CD4-positive, alpha-beta T cell treated with Interferon alpha-2 for 1 hour (primary cell): ENCODE measurements at regions not wholly inside any gene's neighbourhood (a gene's known extent, or its start where the extent isn't known, plus 50 kb on each side); places are given as distances from the start of the nearest gene placed in this dataset.

Experiments used
- DNase-seq, 2 donors: peaks; one replicate each; pipeline ENCODE4 v3.0.0-alpha.2; 2020 to 2022

- no peak for DNase-seq
Observed at GRCh38 chr12:88802096-88802706, 221.9 kb upstream of the KITLG start.

GRCh38 chr12:88801227-88802095, 221.2 kb upstream of the KITLG start:
- no peak for DNase-seq

GRCh38 chr12:88793096-88793495, 212.8 kb upstream of the KITLG start:
- no peak for DNase-seq

DNA sequence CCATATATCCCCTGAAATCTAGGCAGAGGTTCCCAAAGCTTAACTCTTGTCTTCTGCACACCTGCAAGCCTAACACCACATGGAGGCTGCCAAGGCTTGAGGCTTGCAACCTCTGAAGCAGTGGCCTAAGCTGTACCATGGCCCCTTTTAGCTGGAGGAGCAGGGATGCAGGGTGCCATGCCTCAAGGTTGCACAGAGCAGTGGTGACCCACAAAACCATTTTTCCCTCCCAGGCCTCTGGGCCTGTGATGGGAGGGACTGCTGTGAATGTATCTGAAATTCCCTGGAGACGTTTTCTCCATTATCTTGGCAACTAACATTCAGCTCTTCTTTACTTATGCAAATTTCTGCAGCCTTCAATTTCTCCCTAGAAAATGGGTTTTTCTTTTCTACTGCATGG, 210.0 kb upstream of the KITLG start:
- DNase-seq, result no peak

GRCh38 chr12:88784166-88784565, 203.9 kb upstream of the KITLG start:
- DNase-seq, result no peak

DNA sequence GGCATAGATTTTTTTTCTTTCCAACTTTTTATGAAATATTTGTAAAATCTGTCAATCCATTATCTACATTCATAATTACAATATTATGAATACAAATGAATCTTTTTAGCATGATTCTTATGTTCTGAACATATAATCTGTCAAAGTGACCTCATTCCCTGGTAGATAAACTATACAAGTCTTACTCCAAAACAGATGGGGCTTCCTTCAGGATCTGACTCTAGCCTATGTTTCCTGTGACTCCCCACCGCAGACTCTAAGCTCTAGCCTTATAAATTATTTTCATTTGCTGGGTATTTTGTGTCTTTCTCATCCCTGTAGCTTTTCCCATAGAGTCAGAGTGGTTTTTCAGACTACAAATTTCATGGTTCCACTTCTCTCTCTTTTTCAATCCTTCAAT, 202.1 kb upstream of the KITLG start:
- no peak for DNase-seq

DNA sequence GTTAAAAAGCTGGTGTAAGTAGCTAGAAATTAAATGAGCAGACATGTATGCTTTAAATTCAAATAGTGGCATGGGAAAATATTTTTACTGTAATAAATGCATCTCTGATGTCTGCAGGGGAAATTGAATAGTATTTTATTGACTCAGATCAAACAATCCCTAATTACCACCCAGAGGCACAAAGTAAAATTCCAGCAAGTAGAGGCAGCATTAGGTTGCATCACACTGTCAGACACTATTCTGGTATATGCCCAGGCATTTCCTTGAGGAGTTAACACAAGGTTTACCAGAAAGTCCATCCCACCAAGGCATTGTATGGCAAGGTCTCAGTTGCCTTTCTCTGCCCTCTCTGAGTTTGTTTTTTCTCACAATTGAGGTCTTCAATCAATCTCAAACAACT, 201.6 kb upstream of the KITLG start:
- no peak for DNase-seq

GRCh38 chr12:88778064-88778463, 197.8 kb upstream of the KITLG start:
- DNase-seq, result no peak

DNA sequence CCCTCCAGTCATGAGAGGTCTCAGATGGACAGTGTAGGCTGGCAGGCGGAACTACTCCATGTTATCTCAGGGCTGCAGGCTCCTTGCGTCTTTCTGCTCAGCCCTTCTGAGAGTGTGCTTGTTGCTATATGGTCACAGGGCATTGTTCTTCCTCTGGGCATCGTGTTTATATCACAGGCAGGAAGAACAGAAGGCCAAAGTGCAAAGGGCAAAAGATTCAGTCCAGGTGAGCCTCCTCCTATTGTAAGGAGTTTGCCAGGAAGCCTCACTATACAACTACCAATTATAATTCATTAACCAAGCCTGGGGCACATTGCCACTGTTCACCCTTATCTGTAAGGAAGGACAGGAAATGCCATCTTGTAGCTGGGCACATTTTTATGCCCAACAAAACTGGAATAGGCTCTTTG, 195.5 kb upstream of the KITLG start:
- no peak for DNase-seq

DNA sequence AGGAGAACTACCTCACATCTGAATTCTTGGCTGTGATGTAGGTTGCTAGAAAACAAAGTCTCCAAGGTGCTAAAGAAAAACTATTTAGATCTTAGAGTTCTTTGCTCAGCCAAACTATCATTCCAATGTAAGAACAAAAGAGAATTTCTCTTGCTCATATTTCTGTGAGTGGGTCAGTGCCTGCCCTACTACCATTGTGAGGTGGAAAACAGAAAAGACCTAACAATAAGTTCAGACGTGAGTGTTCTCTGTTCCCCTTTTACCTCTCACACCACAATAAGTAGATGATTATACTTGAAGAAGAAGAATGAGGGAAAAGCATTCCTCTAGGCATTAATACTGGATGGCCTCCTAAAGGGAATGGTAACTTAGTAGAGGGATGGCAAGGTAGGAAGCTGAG, 187.4 kb upstream of the KITLG start:
- DNase-seq, result no peak

GRCh38 chr12:88764781-88765480, 184.7 kb upstream of the KITLG start:
- no peak for DNase-seq

- no peak for DNase-seq
Observed at GRCh38 chr12:88763536-88764100, 183.3 kb upstream of the KITLG start.

- DNase-seq, result no peak
Observed at GRCh38 chr12:88758176-88758575, 177.9 kb upstream of the KITLG start.

- no peak for DNase-seq
Observed at GRCh38 chr12:88756917-88757316, 176.6 kb upstream of the KITLG start.

DNA sequence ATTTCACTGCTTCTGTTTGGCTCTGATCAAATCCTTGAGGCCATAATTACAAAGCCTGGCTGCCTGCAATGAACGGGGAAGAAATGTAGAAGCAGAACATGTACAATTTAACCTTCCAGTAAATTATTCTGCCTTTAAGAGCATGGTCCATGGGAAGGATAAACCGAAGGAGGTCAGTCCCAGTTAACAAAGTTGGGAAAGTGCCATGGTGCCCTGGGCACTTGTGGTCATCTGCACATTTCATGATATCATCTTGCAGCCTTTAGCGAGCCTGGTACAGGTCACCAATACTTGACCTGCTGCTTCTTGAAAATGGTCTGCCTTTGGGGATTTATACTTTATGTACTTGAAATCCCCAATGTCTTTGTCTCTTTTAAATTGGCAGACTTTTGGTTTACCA, 175.9 kb upstream of the KITLG start:
- DNase-seq, result no peak

GRCh38 chr12:88753707-88754106, 173.4 kb upstream of the KITLG start:
- no peak for DNase-seq

DNA sequence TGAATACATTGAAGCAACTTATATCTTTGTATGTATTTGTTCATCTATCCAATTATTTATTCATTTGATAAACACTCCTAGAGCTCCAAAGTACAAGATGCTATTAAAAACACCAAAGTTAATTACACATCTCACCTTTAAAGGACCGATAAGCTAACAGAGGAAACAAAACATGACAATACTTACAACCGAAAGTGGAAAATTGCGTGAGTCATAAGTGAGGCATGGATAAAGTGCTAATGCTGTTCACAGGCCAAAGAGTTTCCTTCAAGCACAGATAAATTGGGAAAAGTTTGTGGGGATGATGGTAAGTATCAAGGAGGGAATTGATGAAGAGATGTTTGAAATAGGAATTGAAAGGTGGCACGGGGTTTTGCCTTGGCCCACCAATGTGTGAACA, 172.8 kb upstream of the KITLG start:
- no peak for DNase-seq

- no peak for DNase-seq
Observed at GRCh38 chr12:88752183-88752582, 171.9 kb upstream of the KITLG start.

GRCh38 chr12:88750867-88751543, 170.7 kb upstream of the KITLG start:
- DNase-seq, result no peak

DNA sequence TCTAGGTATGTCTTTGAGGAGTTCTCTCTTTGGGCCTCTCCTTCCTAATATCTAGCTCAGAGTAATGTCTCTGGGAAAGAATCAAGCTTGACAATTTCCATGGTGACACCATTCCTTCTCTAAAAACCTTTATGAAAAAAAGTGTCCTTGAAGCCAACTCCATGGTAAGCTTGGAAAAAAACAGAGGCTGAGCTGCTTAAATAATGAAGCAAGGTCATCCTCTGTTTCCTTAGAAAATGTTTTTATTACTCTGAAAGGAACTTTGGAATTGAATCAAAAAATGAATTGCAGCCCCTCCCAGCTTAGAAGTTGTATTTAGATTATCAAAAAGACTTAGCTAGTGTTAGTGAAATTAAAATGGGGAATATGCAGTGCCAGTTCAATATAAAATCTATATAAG, 166.1 kb upstream of the KITLG start:
- no peak for DNase-seq

DNA sequence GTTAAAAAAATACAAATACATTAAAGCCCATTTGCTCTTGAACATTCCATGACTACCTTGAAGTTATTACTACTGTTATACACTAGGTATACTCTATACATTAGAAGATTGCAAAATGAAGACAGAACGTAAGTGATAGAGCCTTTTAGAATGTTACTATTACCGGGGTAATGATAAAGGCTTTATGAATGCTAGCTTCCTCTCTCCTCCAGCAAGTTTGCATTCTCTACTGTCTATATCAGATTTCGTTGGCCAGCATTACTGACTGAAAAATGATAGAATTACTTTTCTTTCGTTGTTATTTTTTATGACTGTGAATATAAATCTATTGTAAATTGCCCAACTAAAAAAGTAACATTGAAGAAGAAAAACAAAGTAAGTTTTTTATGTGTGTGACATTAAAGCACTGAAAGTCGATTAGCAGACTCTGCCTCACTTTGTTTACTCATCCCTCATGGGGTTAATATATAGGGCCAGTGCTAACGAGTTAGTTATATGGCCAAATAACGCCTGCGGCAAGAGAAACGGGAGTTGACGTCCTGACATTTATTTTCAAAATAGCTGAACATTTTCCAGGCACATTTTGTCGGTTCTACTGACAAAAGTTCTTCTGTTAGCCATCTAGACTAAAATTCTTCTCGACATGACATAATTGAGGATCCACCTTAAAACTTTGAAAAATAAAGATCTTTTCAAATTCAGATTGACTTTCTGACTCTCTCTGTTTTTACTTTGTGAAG, 163.8 kb upstream of the KITLG start:
- no peak for DNase-seq

GRCh38 chr12:88737838-88738472, 157.7 kb upstream of the KITLG start:
- DNase-seq, result no peak
